Progenitor cell of endocrine pancreas (in vitro differentiated cells): ENCODE measurements at regions not wholly inside any gene's neighbourhood (a gene's known extent, or its start where the extent isn't known, plus 50 kb on each side); places are given as distances from the start of the nearest gene placed in this dataset.

Source experiments
- DNase-seq: peaks from one replicate; pipeline ENCODE4 v3.0.0; 2021; ENCODE audit warnings: low spot score; ENCODE audit not compliant: unreplicated experiment
- H3K27ac Mint-ChIP-seq: 2 replicates; pipeline ENCODE4 v1.8.0; 2021; ENCODE audit warnings: mild to moderate bottlenecking, moderate library complexity, mixed read lengths
- H3K27me3 Mint-ChIP-seq: 2 replicates; pipeline ENCODE4 v1.8.0; 2021; ENCODE audit warnings: mixed read lengths
- H3K36me3 Mint-ChIP-seq: 2 replicates; pipeline ENCODE4 v1.8.0; 2022; ENCODE audit warnings: mixed read lengths; ENCODE audit not compliant: insufficient read depth
- H3K4me1 Mint-ChIP-seq: 2 replicates; pipeline ENCODE4 v1.8.0; 2021; ENCODE audit warnings: low read depth, mixed read lengths
- H3K4me3 Mint-ChIP-seq: 2 replicates; pipeline ENCODE4 v1.8.0; 2021; ENCODE audit warnings: low read depth, mild to moderate bottlenecking, moderate library complexity, mixed read lengths
- H3K9me3 Mint-ChIP-seq: 2 replicates; pipeline ENCODE4 v1.8.0; 2021; ENCODE audit warnings: low read depth, mixed read lengths
- TF ChIP-seq, protein P1 (sequence below): fragments of 200-600 bp; sonication (generic); IDR thresholded peaks from one replicate; pipeline ENCODE4 v1.5.0; 2021; ENCODE audit warnings: antibody characterized with exemption, mild to moderate bottlenecking; ENCODE audit not compliant: unreplicated experiment

DNA sequence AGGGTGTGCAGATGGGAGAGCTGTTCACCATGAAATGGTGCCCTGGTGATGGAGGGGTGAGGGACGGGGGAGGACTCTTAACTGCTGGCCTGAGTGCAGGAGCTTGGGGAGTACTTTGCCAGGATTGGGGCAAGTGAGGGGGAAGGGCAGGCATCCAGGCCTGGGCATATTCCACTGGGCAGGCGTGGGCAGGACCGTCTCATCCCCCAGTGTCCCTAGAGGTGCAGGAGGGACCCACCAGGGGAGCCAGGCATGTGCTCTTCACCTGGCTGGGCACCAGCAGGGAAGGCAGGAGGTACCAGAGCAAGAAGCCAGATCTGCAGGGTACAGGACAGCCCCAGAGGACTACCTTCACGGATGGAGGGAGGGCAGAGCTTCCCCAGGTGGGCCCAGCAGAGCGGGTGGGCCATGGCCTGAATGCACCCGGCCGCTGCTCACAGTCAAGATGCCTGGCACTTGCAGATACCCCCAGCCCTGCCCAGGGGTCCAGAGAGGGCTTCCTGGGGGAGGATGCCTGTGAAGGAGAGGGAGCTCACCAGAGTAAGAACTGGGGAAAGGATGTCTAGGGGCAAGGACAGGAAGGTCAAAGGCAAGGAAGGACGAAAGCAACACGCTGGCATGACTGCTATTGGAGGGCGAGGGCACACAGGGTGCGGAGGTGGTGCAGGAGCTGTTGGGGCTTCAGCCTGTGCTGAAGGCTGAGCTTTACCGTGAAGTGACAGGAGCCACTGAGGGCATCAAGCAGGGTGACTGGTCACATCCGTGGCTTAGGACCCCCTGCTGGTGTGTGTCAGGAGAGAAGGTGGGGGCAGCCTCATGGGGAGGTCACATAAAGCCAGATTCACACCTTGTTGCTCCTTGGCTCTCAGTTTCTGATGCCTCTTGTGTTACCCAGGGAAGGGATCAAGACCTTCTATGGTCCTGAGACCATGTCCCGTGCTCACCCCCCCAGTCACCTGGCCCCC is 68.2 kb upstream of the NKX1-1 start:
- no peak for DNase-seq
- peaks cover 5% of the 10 kb centered on the region for H3K9me3 Mint-ChIP-seq
- no peak overlapping the region for H3K27ac Mint-ChIP-seq
- H3K4me1 Mint-ChIP-seq, result no peaks in the 10 kb centered on the region
- H3K4me3 Mint-ChIP-seq, result no peak overlapping the region
- TF ChIP-seq, protein P1, sequence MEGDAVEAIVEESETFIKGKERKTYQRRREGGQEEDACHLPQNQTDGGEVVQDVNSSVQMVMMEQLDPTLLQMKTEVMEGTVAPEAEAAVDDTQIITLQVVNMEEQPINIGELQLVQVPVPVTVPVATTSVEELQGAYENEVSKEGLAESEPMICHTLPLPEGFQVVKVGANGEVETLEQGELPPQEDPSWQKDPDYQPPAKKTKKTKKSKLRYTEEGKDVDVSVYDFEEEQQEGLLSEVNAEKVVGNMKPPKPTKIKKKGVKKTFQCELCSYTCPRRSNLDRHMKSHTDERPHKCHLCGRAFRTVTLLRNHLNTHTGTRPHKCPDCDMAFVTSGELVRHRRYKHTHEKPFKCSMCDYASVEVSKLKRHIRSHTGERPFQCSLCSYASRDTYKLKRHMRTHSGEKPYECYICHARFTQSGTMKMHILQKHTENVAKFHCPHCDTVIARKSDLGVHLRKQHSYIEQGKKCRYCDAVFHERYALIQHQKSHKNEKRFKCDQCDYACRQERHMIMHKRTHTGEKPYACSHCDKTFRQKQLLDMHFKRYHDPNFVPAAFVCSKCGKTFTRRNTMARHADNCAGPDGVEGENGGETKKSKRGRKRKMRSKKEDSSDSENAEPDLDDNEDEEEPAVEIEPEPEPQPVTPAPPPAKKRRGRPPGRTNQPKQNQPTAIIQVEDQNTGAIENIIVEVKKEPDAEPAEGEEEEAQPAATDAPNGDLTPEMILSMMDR, result no peak
- peaks cover 15% of the 10 kb centered on the region for H3K27me3 Mint-ChIP-seq
- H3K36me3 Mint-ChIP-seq, result no peaks in the 10 kb centered on the region

DNA sequence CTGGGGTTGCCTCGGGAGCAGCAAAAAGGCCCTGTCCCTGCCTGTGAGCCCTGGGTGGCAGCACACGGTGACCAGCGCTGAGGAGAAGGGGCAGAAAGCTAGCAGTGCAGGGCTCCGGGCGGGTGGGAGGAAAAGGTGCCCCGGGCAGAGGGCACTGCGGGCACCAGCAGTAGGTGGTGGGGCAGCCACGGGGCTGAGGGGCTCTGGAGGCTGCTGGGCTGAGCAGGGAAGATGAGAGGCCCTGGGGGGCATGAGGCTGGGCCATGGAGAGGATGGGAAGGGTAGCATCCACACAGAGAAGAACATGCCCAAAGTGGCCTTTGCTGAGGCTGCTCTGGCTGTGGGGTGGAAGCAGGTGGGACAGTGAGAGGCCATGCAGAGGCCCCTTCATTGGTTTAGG is 67.5 kb upstream of the NKX1-1 start:
- Mint-ChIP-seq H3K36me3 (no peaks in the 10 kb centered on the region), H3K27me3 (peaks cover 15% of the 10 kb centered on the region), H3K27ac (no peak overlapping the region), H3K4me3 (no peak overlapping the region), H3K4me1 (no peaks in the 10 kb centered on the region), H3K9me3 (peaks cover 5% of the 10 kb centered on the region)
- TF ChIP-seq, protein P1, result no peak
- no peak for DNase-seq

- H3K27me3 Mint-ChIP-seq, result peaks cover 15% of the 10 kb centered on the region
Measured at GRCh38 chr4:1472911-1473518, 66.8 kb upstream of the NKX1-1 start.

GRCh38 chr4:1472148-1472797 is 66.0 kb upstream of the NKX1-1 start:
- no peaks in the 10 kb centered on the region for H3K4me1 Mint-ChIP-seq
- H3K4me3 Mint-ChIP-seq, result no peak overlapping the region
- TF ChIP-seq, protein P1, result no peak
- peaks cover 18% of the 10 kb centered on the region for H3K9me3 Mint-ChIP-seq
- no peak overlapping the region for H3K27ac Mint-ChIP-seq
- DNase-seq, result no peak
- no peaks in the 10 kb centered on the region for H3K36me3 Mint-ChIP-seq
- peaks cover 15% of the 10 kb centered on the region for H3K27me3 Mint-ChIP-seq

More at GRCh38 chr4:1472911-1473518, 66.8 kb upstream of the NKX1-1 start:
- Mint-ChIP-seq H3K36me3 (no peaks in the 10 kb centered on the region), H3K27ac (no peak overlapping the region), H3K9me3 (peaks cover 11% of the 10 kb centered on the region), H3K4me1 (no peaks in the 10 kb centered on the region), H3K4me3 (no peak overlapping the region)
- TF ChIP-seq, protein P1, result no peak
- DNase-seq, result no peak
